ENCODE measurements at regions not wholly inside any gene's neighbourhood (a gene's known extent, or its start where the extent isn't known, plus 50 kb on each side); places are given as distances from the start of the nearest gene placed in this dataset.

DNA sequence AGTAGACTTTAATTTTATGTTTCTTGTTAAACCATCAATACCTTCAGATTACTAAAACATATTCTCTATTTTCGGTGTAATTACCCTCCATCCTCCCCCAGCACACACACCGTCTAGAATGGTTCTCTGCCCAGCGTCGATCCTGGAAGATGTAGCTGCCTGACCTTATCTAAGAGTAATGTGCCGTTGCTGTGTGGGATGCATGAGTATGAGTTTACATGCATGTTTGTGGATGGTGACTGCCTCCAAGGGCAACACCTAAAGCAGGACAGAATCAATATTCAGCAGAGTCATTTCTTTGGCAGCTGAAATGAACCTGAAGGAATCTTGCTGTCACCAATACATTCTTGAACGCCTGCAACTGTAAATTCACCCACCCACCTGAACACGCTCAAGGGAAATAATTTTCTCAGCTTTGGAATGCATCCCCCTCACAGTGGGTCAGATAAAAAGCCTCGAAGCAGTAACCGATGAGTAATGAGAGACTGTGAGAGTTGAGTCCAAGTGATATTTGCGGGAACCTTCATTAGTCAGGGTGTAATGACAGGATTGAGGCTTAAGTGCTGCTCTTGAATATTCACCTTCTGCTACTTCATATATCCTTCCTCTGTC lies 155.8 kb upstream of the RND3 start:
- DNase-seq: peak; percentile 45

GRCh38 chr2:150640039-150640438 lies 152.6 kb upstream of the RND3 start:
- DNase-seq: peak; percentile 30

DNA sequence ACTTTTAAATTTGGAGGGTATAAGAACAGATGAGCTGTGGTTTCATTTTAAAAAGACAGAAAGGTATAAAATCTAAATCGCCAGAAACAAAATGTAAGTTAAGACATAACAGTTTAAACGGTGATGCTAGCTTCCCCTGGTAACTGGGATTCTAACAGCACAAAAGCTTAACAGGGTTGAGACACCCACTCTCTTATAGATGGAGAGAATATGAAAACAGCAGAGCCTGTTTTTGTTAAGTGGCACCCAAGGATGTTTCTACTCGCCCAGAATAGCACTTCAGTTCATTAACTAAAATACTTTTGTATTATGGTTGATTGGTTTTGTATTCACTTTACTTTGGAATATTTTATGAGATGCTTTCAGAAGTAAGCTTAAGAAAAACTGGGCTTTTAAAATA lies 151.9 kb upstream of the RND3 start:
- DNase-seq: no peak

GRCh38 chr2:150631236-150631821 lies 143.9 kb upstream of the RND3 start:
- no peak for DNase-seq

- DNase-seq: no peak
Measured at GRCh38 chr2:150630587-150631235, 143.2 kb upstream of the RND3 start.

GRCh38 chr2:150627526-150627925 lies 140.1 kb upstream of the RND3 start:
- no peak for DNase-seq

DNA sequence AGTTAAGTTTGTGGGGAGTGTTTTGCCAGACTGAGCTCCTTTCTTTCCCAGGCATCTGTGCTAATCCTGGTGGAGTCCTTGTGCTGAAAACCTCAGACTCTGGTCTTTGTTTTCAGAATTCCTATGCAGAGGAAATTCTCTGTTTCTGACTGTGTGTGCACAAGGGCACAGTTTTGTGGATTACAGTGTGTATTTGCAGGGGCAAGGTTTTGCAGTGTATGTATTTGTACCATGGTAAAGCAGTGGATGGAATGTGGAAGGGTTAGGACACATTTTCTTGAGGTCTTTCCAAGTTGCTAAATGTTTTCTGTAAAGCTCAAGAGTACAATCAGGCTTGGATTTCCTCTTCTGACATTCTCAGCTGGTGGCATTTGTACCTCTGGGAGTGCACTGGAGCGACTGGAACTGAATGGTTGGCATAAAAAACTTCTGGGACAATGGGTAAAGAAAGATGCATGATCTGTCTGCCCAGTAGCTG lies 139.5 kb upstream of the RND3 start:
- no peak for DNase-seq

GRCh38 chr2:150625741-150626140 lies 138.3 kb upstream of the RND3 start:
- DNase-seq: no peak

- no peak for DNase-seq
Measured at GRCh38 chr2:150625303-150625702, 137.8 kb upstream of the RND3 start.

- DNase-seq: peak; percentile 69
Measured at GRCh38 chr2:150624001-150624401, 136.5 kb upstream of the RND3 start.

- peak; percentile 82 for DNase-seq
Measured at GRCh38 chr2:150621526-150622213, 134.2 kb upstream of the RND3 start.

DNA sequence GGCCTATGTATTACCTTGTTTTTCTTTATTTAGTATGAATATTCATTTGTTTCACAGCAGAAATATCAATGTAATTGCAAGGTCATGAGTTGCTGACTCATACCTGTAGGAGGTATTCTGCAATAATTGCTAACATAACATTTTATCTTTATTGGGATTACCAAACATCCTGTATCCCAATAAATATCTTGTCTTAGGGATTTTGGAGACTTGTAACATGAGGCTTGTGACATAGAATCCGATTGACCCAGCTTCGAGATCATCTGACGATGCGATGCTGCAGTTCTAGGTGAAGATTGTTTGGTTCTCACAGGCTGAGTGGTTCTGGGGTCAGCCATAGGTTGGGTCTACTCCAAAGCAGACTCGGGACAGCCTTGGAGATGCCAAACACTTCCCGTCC lies 133.4 kb upstream of the RND3 start:
- no peak for DNase-seq

GRCh38 chr2:150620416-150620815 lies 132.9 kb upstream of the RND3 start:
- no peak for DNase-seq

DNA sequence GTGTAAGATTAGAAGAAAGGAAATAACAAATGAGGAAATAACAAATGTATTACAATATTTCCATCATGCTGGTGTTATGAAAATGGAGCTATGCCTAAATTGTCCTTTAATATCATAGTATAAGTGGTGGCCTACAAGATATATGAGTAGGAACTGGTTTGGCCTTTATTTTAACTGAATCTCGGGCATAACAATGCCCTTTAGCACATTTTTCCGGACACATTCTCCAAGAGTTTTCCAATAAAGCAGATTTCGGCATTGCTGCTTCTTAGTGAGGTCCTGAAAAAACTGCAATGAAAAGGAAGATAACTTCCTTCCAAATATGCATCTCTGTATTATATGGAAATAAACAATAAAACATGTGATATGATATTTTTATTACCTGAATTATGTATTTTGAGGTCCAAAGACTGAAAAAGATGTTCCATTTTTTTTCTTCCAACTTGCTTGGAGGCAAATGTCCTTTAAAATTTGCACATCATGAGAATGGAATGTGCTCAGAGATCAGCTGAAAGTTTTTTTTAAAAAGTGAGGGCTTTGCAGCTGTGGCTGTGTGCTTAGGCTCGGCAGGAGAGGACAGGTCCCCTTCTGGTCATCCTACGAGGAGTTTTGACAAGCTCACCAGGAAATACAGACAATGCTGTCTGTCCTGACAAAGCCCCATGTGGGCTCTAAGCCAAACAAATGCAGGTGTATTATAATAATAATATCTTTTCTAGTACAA lies 132.3 kb upstream of the RND3 start:
- peak; percentile 63 for DNase-seq

DNA sequence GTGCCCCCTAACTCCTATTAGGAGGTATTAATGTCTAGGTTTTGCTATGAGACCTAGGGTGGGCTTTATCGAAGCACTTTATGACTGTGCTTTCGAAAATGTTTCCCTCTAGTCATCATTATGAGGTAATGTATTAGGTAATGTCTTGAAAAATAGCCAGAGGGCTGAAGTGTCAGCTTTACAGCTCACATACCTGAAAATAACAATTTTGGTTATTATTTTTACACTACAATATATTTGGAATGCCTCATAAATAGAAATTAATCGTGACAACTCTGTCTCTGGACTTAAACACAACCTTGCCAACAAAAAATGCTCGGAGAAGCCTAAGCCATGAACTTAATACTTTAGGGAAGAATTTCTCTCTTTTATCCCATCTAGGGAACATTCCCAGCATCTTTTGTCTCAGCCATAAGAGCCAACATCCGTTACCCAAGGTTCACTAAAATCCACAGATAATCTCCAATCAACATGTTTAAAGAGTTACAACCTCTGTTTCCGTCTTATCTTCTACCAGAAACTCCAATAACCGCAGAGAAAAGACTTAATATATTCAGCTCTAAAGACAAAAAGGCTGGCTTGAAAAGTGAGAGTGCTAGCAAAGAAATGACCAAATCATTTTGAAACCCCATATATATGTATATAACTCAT lies 130.9 kb upstream of the RND3 start:
- no peak for DNase-seq

DNA sequence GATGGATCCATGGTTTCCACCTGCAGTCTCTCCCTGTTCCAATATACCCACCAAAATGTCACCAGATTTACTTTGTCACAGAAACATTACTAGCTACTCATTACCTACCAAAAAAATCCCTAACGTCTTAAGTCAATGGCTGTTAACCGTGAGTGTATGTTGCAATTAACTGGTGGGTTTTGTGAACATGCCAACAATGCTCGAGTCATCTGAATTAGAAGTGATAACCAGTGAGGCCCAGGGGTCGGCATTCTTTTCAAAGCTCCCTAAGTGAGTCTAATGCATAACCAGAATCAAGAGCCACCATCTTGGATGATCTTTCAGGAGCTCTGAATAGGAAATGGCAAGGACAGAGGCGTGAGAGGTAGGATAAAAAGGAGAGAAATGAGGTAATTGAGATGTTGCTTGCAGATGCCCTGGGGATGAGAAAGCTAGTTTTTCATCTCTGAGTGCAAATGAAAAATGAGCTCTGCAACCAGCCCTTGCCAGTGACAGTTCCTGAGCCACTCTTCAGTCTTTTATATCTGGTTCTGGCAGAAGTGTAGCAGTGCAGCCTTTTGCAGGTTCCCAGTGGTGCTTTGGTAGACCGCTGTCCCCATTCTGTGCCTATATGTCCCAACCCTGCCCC lies 130.0 kb upstream of the RND3 start:
- peak; percentile 68 for DNase-seq

DNA sequence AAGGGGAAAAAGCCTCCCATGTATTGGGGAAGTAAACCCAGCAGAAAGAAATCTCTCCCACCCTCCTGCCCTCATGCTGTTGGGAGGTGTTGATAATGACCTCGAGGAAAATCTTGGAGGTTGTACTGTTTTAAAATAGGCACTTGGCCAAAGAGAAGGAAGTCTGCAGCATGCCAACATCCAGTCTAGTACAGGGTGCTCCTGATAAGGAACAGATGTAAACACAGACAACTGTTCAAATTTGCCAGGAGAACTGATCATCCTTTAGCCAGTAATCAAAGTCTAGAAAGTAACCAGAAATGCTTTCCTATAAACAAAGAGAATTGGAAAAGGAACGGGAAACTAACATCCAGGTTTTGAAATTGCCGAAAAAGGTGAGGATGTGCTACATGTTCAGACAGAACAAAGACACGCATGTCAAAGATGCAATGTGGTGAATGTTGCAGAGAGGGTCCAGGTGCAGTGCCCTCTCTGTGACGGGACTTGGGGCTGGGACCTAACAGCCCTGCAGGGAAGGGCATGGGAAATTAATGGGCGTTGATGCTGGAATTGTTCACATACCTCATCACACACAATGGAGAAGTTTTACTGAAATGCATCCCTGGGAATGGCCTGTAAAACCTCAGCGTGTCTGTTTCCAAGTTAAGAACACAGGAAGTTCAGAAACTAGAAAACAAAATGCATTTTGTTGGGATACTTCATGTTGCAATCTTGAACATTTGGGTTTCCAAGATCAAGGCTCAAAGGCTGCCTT lies 125.7 kb upstream of the RND3 start:
- no peak for DNase-seq

- peak; percentile 72 for DNase-seq
Measured at GRCh38 chr2:150610670-150611279, 123.3 kb upstream of the RND3 start.

DNA sequence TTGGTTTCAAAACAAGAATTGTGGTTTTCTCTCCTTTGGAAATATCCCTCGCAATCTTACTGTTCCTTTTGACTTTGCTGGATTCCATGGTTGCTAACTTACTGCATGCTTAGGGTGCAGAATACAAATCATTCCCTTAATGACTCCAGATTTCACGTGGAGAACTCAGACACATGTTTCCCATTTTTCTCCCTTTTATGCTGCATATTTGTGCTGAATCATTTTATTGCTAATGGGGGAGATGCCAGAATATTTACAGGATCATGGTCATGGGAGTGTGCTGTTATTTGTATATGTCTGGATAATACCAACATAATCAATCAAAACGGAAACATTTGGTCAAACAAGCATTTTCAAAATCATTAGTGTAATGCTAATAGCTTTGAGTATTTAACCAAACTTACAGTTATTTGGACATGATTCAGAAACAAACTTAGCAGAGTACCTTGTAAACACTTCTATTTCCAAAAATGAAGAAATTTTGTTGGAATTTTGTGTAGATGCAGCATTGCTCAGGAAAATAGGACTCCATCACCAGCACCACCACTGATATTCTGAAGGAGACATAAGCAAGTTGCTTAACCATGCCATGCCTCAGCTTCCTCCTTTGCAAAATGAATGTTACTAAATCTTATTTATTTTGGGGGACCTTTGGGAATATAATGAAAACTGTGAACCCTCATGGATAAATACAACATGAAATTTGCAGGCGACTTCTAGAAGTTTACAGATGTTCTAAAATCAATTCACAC lies 122.5 kb upstream of the RND3 start:
- DNase-seq: peak; percentile 99

DNA sequence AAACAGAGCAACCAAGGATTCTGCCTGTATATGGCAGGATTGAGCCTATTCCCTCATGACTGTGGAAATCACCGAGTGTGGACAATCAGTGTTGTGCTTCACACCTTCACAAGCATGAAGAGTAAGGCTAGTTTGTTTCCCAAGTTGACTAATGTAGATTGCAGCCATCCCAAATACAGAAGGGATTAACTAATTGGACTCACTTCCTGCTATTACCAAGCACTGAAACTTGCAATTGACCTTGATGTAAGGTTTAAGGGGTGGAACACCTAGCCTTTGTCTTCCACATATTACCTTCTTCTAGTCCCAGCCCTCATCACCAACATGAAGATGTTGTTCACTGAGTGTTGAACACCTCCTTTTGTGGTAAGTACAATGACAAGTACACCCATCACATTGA lies 120.9 kb upstream of the RND3 start:
- no peak for DNase-seq
